ENCODE measurements at regions not wholly inside any gene's neighbourhood (a gene's known extent, or its start where the extent isn't known, plus 50 kb on each side); places are given as distances from the start of the nearest gene placed in this dataset.

- WGBS (ENCODE audit: low lambda C conversion rate, missing lambda C conversion rate): 96% methylated on average over 5 of the region's 5 CpGs
- no peaks in the 10 kb centered on the region for H4K20me1 ChIP-seq (ENCODE audit: insufficient read depth, poor library complexity, severe bottlenecking)
- H3K4me1 ChIP-seq (ENCODE audit: insufficient read depth): peaks cover 13% of the 10 kb centered on the region
- no peak overlapping the region for H3K27ac ChIP-seq
- no peak overlapping the region for H3K4me3 ChIP-seq
- no peaks in the 10 kb centered on the region for H3K79me2 ChIP-seq
- H3K9me2 ChIP-seq (replicated peaks; ENCODE audit: insufficient read depth): no peaks in the 10 kb centered on the region
- no peak overlapping the region for H2AFZ ChIP-seq
- DNase-seq (ENCODE audit: low spot score): no peak
- no peaks in the 10 kb centered on the region for H3K27me3 ChIP-seq
- H3K36me3 ChIP-seq (replicated peaks; ENCODE audit: insufficient read depth, low read depth): no peaks in the 10 kb centered on the region
- no peaks in the 10 kb centered on the region for H3K9me3 ChIP-seq (ENCODE audit: low read depth)
- H3K4me2 ChIP-seq: no peak overlapping the region
- TF ChIP-seq EZH2phosphoT487 (IDR thresholded peaks at IDR 0.05; ENCODE audit: low read depth, severe bottlenecking, unreplicated experiment) (no peak), CTCF (IDR thresholded peaks at IDR 0.05; ENCODE audit: poor library complexity) (no peak), EZH2 (IDR thresholded peaks at IDR 0.05; ENCODE audit: borderline replicate concordance) (no peak)
These were observed 60.4 kb upstream of the HAAO start for GRCh38 chr2:42852798-42853197.

GRCh38 chr2:42851740-42852250, 59.4 kb upstream of the HAAO start:
- Histone ChIP-seq H3K27me3 (no peaks in the 10 kb centered on the region), H3K4me3 (no peak overlapping the region), H3K4me2 (no peak overlapping the region), H3K27ac (no peak overlapping the region), H4K20me1 (ENCODE audit: insufficient read depth, poor library complexity, severe bottlenecking) (no peaks in the 10 kb centered on the region), H3K4me1 (ENCODE audit: insufficient read depth) (peaks cover 10% of the 10 kb centered on the region), H3K36me3 (replicated peaks; ENCODE audit: insufficient read depth, low read depth) (no peaks in the 10 kb centered on the region), H3K79me2 (no peaks in the 10 kb centered on the region), H3K9me2 (replicated peaks; ENCODE audit: insufficient read depth) (no peaks in the 10 kb centered on the region), H2AFZ (no peak overlapping the region), H3K9me3 (ENCODE audit: low read depth) (no peaks in the 10 kb centered on the region)
- DNase-seq (ENCODE audit: low spot score): no peak
- TF ChIP-seq EZH2 (IDR thresholded peaks at IDR 0.05; ENCODE audit: borderline replicate concordance): no peak
- WGBS (ENCODE audit: low lambda C conversion rate, missing lambda C conversion rate): 89% methylated on average over 3 of the region's 3 CpGs

DNA sequence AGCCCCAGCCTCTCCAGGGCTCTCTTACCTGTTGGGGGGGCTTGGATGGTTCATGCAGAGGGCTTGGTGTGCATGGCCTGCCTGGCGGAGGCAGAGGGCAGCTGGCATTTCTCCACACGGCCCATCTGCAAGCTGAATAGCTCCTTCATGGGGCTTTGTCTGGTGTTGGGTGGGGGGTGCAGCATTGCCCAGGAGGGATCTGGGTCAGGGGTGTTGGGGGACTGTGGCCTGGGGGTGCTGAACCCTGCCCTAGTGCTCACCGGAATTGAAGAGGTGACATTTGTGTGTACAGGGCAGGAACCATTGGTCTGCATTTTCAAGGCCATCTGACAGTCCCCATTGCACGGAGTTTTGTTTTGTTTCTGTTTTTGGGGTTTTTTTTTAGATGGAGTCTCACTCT, 58.8 kb upstream of the HAAO start:
- Histone ChIP-seq H3K9me3 (ENCODE audit: low read depth) (no peaks in the 10 kb centered on the region), H3K4me2 (no peak overlapping the region), H3K27me3 (no peaks in the 10 kb centered on the region), H3K9me2 (replicated peaks; ENCODE audit: insufficient read depth) (no peaks in the 10 kb centered on the region), H3K79me2 (no peaks in the 10 kb centered on the region), H3K27ac (no peak overlapping the region), H3K36me3 (replicated peaks; ENCODE audit: insufficient read depth, low read depth) (no peaks in the 10 kb centered on the region), H3K4me1 (ENCODE audit: insufficient read depth) (peaks cover 10% of the 10 kb centered on the region), H2AFZ (no peak overlapping the region), H4K20me1 (ENCODE audit: insufficient read depth, poor library complexity, severe bottlenecking) (no peaks in the 10 kb centered on the region), H3K4me3 (no peak overlapping the region)
- no peak for DNase-seq (ENCODE audit: low spot score)
- 88% methylated on average over 4 of the region's 4 CpGs for WGBS (ENCODE audit: low lambda C conversion rate, missing lambda C conversion rate)
- no peak for TF ChIP-seq EZH2phosphoT487 (IDR thresholded peaks at IDR 0.05; ENCODE audit: low read depth, severe bottlenecking, unreplicated experiment)
- TF ChIP-seq EZH2 (IDR thresholded peaks at IDR 0.05; ENCODE audit: borderline replicate concordance): no peak
- TF ChIP-seq CTCF (IDR thresholded peaks at IDR 0.05; ENCODE audit: poor library complexity): no peak

DNA sequence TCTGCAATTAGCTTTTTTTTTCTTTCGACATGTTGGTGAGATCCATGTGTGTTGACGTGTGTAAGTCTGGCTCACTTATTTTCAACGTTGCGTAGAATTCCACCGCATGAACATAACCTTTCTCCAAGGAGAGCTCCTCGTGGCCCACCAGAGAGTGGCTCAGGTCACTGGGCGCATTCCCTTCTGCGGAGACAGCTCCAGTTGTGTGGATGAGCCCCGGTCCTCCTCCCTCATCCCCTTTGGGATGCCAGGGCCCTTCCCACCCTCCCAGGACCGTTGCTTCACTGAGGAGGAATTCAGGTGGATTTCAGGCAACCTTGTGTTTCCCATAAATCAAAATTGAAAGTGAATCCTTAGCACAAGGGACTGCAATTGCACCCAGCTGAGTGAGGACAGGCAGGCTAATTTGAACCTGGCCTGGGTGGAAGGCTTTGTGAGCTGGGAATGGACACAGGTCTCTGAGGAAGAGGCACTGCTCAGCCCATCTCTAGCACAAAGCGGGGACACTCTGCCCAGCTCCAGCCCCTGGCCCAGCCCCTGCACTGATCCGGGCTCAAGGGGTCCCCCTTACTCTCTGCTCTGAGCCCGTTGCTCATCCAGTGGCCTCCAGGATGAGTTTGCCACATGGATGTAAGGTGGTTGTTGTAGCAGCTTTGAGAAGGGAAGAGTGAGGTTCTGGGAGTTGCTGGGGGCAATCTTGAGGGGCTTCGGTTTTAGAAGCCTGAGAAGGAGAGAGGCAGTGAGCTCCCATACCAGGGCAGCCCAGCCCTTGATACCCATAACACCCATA, 57.8 kb upstream of the HAAO start:
- no peak overlapping the region for H3K27ac ChIP-seq
- TF ChIP-seq EZH2phosphoT487 (IDR thresholded peaks at IDR 0.05; ENCODE audit: low read depth, severe bottlenecking, unreplicated experiment): no peak
- no peak for TF ChIP-seq EZH2 (IDR thresholded peaks at IDR 0.05; ENCODE audit: borderline replicate concordance)
- TF ChIP-seq CTCF (IDR thresholded peaks at IDR 0.05; ENCODE audit: poor library complexity): no peak
- no peaks in the 10 kb centered on the region for H3K9me3 ChIP-seq (ENCODE audit: low read depth)
- no peaks in the 10 kb centered on the region for H4K20me1 ChIP-seq (ENCODE audit: insufficient read depth, poor library complexity, severe bottlenecking)
- H3K4me1 ChIP-seq (ENCODE audit: insufficient read depth): peaks cover 19% of the 10 kb centered on the region
- WGBS (ENCODE audit: low lambda C conversion rate, missing lambda C conversion rate): 85% methylated on average over 14 of the region's 14 CpGs
- no peak overlapping the region for H2AFZ ChIP-seq
- no peak for DNase-seq (ENCODE audit: low spot score)
- no peaks in the 10 kb centered on the region for H3K27me3 ChIP-seq
- H3K36me3 ChIP-seq (replicated peaks; ENCODE audit: insufficient read depth, low read depth): no peaks in the 10 kb centered on the region
- no peak overlapping the region for H3K4me3 ChIP-seq
- H3K4me2 ChIP-seq: no peak overlapping the region
- no peaks in the 10 kb centered on the region for H3K9me2 ChIP-seq (replicated peaks; ENCODE audit: insufficient read depth)
- H3K79me2 ChIP-seq: no peaks in the 10 kb centered on the region
